ENCODE measurements at regions not wholly inside any gene's neighbourhood (a gene's known extent, or its start where the extent isn't known, plus 50 kb on each side); places are given as distances from the start of the nearest gene placed in this dataset.
A peak's percentile ranks its signal among the peaks of the same experiment; 100 is the strongest.

DNA sequence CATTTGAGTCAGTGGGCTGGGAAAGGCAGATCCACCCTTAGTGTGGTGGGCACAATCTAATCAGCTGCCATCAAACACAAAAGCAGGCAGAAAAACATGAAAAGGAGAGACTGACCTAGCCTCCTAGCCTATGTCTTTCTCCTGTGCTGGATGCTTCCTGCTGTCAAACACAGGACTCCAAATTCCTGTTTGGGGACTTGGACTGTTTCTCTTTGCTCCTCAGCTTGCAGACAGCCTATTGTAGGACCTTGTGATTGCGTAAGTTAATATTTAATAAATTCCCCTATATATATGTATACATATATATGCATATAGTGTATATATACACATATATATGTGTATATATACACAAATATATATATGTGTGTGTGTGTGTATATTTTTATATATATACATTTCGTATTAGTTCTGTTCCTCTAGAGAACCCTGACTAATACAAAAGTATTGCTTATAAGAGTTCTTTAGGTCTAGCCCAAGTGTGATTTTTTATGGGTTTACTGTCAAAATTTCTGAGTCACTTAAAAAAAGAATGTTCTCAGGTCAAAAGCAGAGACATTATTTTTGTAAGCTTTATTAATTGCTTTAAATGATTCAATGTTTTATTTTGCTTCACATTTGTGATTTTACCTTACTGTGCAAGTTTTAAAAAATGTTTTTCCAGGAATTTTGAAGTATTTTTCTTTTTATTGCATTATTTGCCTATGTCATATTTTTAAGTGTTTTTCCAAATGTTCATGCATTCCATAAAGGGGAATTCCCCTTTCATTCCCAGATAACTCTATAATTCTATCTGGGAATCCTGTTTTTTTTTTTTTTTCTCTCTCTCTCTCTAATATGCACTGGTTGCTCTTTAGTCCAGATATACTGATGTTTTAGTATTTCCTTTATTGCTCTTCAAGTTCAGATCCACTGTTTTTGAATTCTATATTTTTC is 92.1 kb upstream of the ADAMTS5 start:
- Histone ChIP-seq H3K36me3 (no peaks in the 10 kb centered on the region), H3K27me3 (no peaks in the 10 kb centered on the region), H3K27ac (no peak overlapping the region), H3K4me1 (no peaks in the 10 kb centered on the region), H3K9me3 (no peaks in the 10 kb centered on the region), H3K4me3 (no peak overlapping the region)
- TF ChIP-seq POLR2AphosphoS5 (IDR thresholded peaks at IDR 0.05; ENCODE audit: insufficient read depth in 1 of 2, low read depth in 1 of 2): no peak
- TF ChIP-seq POLR2A (IDR thresholded peaks at IDR 0.05): no peak
- TF ChIP-seq, protein P1, sequence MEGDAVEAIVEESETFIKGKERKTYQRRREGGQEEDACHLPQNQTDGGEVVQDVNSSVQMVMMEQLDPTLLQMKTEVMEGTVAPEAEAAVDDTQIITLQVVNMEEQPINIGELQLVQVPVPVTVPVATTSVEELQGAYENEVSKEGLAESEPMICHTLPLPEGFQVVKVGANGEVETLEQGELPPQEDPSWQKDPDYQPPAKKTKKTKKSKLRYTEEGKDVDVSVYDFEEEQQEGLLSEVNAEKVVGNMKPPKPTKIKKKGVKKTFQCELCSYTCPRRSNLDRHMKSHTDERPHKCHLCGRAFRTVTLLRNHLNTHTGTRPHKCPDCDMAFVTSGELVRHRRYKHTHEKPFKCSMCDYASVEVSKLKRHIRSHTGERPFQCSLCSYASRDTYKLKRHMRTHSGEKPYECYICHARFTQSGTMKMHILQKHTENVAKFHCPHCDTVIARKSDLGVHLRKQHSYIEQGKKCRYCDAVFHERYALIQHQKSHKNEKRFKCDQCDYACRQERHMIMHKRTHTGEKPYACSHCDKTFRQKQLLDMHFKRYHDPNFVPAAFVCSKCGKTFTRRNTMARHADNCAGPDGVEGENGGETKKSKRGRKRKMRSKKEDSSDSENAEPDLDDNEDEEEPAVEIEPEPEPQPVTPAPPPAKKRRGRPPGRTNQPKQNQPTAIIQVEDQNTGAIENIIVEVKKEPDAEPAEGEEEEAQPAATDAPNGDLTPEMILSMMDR (IDR thresholded peaks at IDR 0.05): no peak
- intact Hi-C loops (cut with DNase I): no loop called here
- DNase-seq (ENCODE audit: extremely low spot score in 2 of 2): no peak

DNA sequence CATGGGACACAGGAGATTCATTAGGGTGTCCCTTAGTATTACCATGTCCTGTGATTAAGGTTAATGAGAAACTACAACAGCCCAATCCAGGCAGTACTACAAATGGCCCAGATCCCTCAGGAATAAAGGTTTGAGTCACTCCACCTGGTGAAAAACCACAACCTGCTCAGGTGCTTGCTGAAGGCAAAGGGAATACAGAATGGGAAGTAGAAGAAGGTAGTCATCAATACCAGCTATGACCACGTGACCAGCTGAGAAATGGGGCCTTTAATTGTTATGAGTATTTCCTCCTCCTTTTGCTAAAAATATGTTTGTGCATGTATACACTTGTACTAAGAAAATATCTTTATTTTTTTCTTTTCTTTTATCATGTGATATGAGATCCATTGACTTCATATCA is 91.1 kb upstream of the ADAMTS5 start:
- H3K36me3 ChIP-seq: no peaks in the 10 kb centered on the region
- TF ChIP-seq, protein P1 (IDR thresholded peaks at IDR 0.05): no peak
- TF ChIP-seq POLR2A (IDR thresholded peaks at IDR 0.05): no peak
- no peak for TF ChIP-seq POLR2AphosphoS5 (IDR thresholded peaks at IDR 0.05; ENCODE audit: insufficient read depth in 1 of 2, low read depth in 1 of 2)
- no peaks in the 10 kb centered on the region for H3K27me3 ChIP-seq
- no peaks in the 10 kb centered on the region for H3K4me1 ChIP-seq
- H3K9me3 ChIP-seq: no peaks in the 10 kb centered on the region
- no peak overlapping the region for H3K4me3 ChIP-seq
- no peak for DNase-seq (ENCODE audit: extremely low spot score in 2 of 2)
- H3K27ac ChIP-seq: no peak overlapping the region
- intact Hi-C loops (cut with DNase I): no loop called here

DNA sequence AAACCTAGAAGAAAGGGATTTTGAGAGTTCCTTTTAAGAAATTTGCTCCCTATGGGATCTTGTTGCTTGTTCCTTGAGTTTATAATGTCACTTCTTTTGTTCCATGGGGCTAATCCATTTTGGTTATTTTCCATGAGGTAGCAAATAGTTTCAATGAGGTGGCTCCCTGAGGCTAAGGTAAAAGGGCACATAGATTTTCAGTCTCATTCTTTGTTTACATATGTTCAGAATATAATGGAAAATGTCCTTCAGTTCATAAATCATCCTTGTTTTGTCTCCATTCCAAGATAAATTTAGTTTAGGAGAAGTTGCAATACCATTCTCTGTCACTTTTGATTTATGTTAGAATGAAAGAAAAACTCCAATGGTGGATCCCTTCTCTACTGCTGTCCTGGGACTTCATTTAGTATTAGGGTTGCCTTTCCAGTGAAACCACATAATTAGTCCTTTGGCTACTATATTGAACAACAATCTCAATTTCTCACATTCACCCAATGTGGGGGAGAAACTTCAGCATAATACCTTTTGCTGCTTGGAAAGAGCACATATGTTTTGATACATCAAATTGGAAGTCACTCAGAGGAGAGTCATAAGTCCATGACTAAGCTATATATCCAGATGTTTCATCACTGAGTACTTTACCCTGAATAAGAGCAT is 80.9 kb upstream of the ADAMTS5 start:
- TF ChIP-seq, protein P1 (IDR thresholded peaks at IDR 0.05): no peak
- TF ChIP-seq POLR2A (IDR thresholded peaks at IDR 0.05): no peak
- no peak for TF ChIP-seq POLR2AphosphoS5 (IDR thresholded peaks at IDR 0.05; ENCODE audit: insufficient read depth in 1 of 2, low read depth in 1 of 2)
- peaks cover 18% of the 10 kb centered on the region for H3K4me1 ChIP-seq
- no peaks in the 10 kb centered on the region for H3K27me3 ChIP-seq
- H3K9me3 ChIP-seq: no peaks in the 10 kb centered on the region
- no peaks in the 10 kb centered on the region for H3K36me3 ChIP-seq
- intact Hi-C loops (cut with DNase I): no loop called here
- peak overlapping the region; percentile 33 for H3K27ac ChIP-seq
- no peak for DNase-seq (ENCODE audit: extremely low spot score in 2 of 2)
- H3K4me3 ChIP-seq: no peak overlapping the region

DNA sequence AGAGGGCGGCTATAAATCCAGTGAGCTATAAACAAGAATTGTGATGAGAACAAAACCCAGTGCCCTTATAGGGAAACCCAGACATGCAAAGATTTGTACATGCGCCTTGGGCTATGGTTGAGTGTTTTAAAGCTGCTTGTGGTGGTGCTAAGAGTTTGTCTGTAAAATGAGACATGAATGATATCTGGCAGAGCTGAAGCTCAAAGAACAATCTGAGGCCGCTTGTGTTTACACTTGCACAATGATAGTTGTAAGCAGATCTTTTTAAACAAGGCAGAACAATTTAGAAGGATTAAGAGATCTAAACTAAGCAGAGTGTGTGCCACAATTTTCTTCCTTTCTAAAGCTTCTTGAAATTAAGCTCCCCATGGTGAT is 80.4 kb upstream of the ADAMTS5 start:
- H3K9me3 ChIP-seq: no peaks in the 10 kb centered on the region
- H3K27me3 ChIP-seq: no peaks in the 10 kb centered on the region
- no peak overlapping the region for H3K4me3 ChIP-seq
- intact Hi-C loops (cut with DNase I): no loop called here
- no peaks in the 10 kb centered on the region for H3K36me3 ChIP-seq
- peaks cover 18% of the 10 kb centered on the region for H3K4me1 ChIP-seq
- TF ChIP-seq, protein P1 (IDR thresholded peaks at IDR 0.05): no peak
- TF ChIP-seq POLR2A (IDR thresholded peaks at IDR 0.05): no peak
- TF ChIP-seq POLR2AphosphoS5 (IDR thresholded peaks at IDR 0.05; ENCODE audit: insufficient read depth in 1 of 2, low read depth in 1 of 2): no peak
- peak overlapping the region; percentile 33 for H3K27ac ChIP-seq
- no peak for DNase-seq (ENCODE audit: extremely low spot score in 2 of 2)

All from vagina (tissue), 2 donors.